ENCODE measurements at regions not wholly inside any gene's neighbourhood (a gene's known extent, or its start where the extent isn't known, plus 50 kb on each side); places are given as distances from the start of the nearest gene placed in this dataset.
A peak's percentile ranks its signal among the peaks of the same experiment; 100 is the strongest.

- peaks cover 33% of the 10 kb centered on the region for H3F3A ChIP-seq (ENCODE audit: insufficient read depth, low read length)
- H3K4me3 ChIP-seq (ENCODE audit: low read length) = no peak overlapping the region
- peak overlapping the region; percentile 94 for H3K27ac ChIP-seq (ENCODE audit: low read length)
- H3K9ac ChIP-seq (ENCODE audit: low read length) = peak overlapping the region; percentile 48; the same call in 1 of the 2 replicates
- no peaks in the 10 kb centered on the region for H3K9me2 ChIP-seq (replicated peaks; ENCODE audit: insufficient read depth, low read length)
- no peaks in the 10 kb centered on the region for H3K36me3 ChIP-seq (replicated peaks; ENCODE audit: insufficient read depth, low read length)
- 0 out of 2 replicates have a peak overlapping the region, but pooled peaks have one; percentile 10 for H2AFZ ChIP-seq (ENCODE audit: low read length)
- no peaks in the 10 kb centered on the region for H3K79me2 ChIP-seq (ENCODE audit: low read length)
- DNase-seq = no peak
- no peaks in the 10 kb centered on the region for H3K9me3 ChIP-seq (replicated peaks; ENCODE audit: insufficient read depth, low read length)
- no peaks in the 10 kb centered on the region for H3K27me3 ChIP-seq (replicated peaks; ENCODE audit: insufficient read depth, low read length)
- H3K4me2 ChIP-seq (ENCODE audit: low read depth, low read length) = peak overlapping the region; percentile 77; the same call in 1 of the 2 replicates
- peaks cover 47% of the 10 kb centered on the region for H3K4me1 ChIP-seq (ENCODE audit: low read length)
- no peak for TF ChIP-seq EZH2 (optimal IDR thresholded peaks at IDR 0.05; ENCODE audit: low read depth, low read length)
- TF ChIP-seq EZH2phosphoT487 (IDR thresholded peaks at IDR 0.05; ENCODE audit: low read length) = no peak
- no peaks in the 10 kb centered on the region for H4K20me1 ChIP-seq (ENCODE audit: insufficient read depth, low read length)
Observed at GRCh38 chr15:31254431-31255175, 72.0 kb upstream of the KLF13 start.

GRCh38 chr15:31255176-31255510 lies 71.5 kb upstream of the KLF13 start:
- TF ChIP-seq EZH2phosphoT487 (IDR thresholded peaks at IDR 0.05; ENCODE audit: low read length) (no peak), EZH2 (optimal IDR thresholded peaks at IDR 0.05; ENCODE audit: low read depth, low read length) (no peak)
- TF ChIP-seq, protein P1, sequence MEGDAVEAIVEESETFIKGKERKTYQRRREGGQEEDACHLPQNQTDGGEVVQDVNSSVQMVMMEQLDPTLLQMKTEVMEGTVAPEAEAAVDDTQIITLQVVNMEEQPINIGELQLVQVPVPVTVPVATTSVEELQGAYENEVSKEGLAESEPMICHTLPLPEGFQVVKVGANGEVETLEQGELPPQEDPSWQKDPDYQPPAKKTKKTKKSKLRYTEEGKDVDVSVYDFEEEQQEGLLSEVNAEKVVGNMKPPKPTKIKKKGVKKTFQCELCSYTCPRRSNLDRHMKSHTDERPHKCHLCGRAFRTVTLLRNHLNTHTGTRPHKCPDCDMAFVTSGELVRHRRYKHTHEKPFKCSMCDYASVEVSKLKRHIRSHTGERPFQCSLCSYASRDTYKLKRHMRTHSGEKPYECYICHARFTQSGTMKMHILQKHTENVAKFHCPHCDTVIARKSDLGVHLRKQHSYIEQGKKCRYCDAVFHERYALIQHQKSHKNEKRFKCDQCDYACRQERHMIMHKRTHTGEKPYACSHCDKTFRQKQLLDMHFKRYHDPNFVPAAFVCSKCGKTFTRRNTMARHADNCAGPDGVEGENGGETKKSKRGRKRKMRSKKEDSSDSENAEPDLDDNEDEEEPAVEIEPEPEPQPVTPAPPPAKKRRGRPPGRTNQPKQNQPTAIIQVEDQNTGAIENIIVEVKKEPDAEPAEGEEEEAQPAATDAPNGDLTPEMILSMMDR (IDR thresholded peaks at IDR 0.05; ENCODE audit: low read length) = no peak
- Histone ChIP-seq H3K4me3 (ENCODE audit: low read length) (0 out of 2 replicates have a peak overlapping the region, but pooled peaks have one; percentile 3), H3K27me3 (replicated peaks; ENCODE audit: insufficient read depth, low read length) (no peaks in the 10 kb centered on the region), H3K9me2 (replicated peaks; ENCODE audit: insufficient read depth, low read length) (no peaks in the 10 kb centered on the region), H3K36me3 (replicated peaks; ENCODE audit: insufficient read depth, low read length) (no peaks in the 10 kb centered on the region), H3K79me2 (ENCODE audit: low read length) (no peaks in the 10 kb centered on the region), H3K9ac (ENCODE audit: low read length) (peak overlapping the region; percentile 48; the same call in 1 of the 2 replicates), H3K9me3 (replicated peaks; ENCODE audit: insufficient read depth, low read length) (no peaks in the 10 kb centered on the region), H3F3A (ENCODE audit: insufficient read depth, low read length) (peaks cover 33% of the 10 kb centered on the region), H3K4me1 (ENCODE audit: low read length) (peaks cover 47% of the 10 kb centered on the region), H3K27ac (ENCODE audit: low read length) (peak overlapping the region; percentile 94), H4K20me1 (ENCODE audit: insufficient read depth, low read length) (no peaks in the 10 kb centered on the region), H2AFZ (ENCODE audit: low read length) (peak overlapping the region; percentile 10; the same call in 1 of the 2 replicates), H3K4me2 (ENCODE audit: low read depth, low read length) (peak overlapping the region; percentile 77; the same call in 1 of the 2 replicates)
- DNase-seq = no peak

GRCh38 chr15:31255732-31256377 lies 70.8 kb upstream of the KLF13 start:
- peaks cover 33% of the 10 kb centered on the region for H3F3A ChIP-seq (ENCODE audit: insufficient read depth, low read length)
- no peaks in the 10 kb centered on the region for H3K79me2 ChIP-seq (ENCODE audit: low read length)
- peak overlapping the region; percentile 73 for H3K9ac ChIP-seq (ENCODE audit: low read length)
- H3K27me3 ChIP-seq (replicated peaks; ENCODE audit: insufficient read depth, low read length) = no peaks in the 10 kb centered on the region
- H4K20me1 ChIP-seq (ENCODE audit: insufficient read depth, low read length) = no peaks in the 10 kb centered on the region
- TF ChIP-seq EZH2phosphoT487 (IDR thresholded peaks at IDR 0.05; ENCODE audit: low read length) (no peak), EZH2 (optimal IDR thresholded peaks at IDR 0.05; ENCODE audit: low read depth, low read length) (no peak)
- TF ChIP-seq, protein P1 (IDR thresholded peaks at IDR 0.05; ENCODE audit: low read length) = no peak
- no peak overlapping the region for H2AFZ ChIP-seq (ENCODE audit: low read length)
- peak; percentile 93 for DNase-seq
- H3K9me2 ChIP-seq (replicated peaks; ENCODE audit: insufficient read depth, low read length) = no peaks in the 10 kb centered on the region
- H3K36me3 ChIP-seq (replicated peaks; ENCODE audit: insufficient read depth, low read length) = no peaks in the 10 kb centered on the region
- no peaks in the 10 kb centered on the region for H3K9me3 ChIP-seq (replicated peaks; ENCODE audit: insufficient read depth, low read length)
- peak overlapping the region; percentile 94 for H3K27ac ChIP-seq (ENCODE audit: low read length)
- H3K4me3 ChIP-seq (ENCODE audit: low read length) = peak overlapping the region; percentile 42
- peaks cover 47% of the 10 kb centered on the region for H3K4me1 ChIP-seq (ENCODE audit: low read length)
- peak overlapping the region; percentile 77 for H3K4me2 ChIP-seq (ENCODE audit: low read depth, low read length)

Measured in MM.1S (cell line).